H1 (cell line): ENCODE measurements at regions not wholly inside any gene's neighbourhood (a gene's known extent, or its start where the extent isn't known, plus 50 kb on each side); places are given as distances from the start of the nearest gene placed in this dataset.

Experiments used
- CTCF ChIA-PET: fragments of 300-600 bp; sonication (Branson Sonifier 250); formaldehyde crosslinking; loops from one replicate; lab custom pipeline; 2021; ENCODE audit not compliant: partially characterized antibody; lab: Charles Lee
- POLR2A ChIA-PET: fragments of 300-600 bp; sonication (Branson Sonifier 250); formaldehyde crosslinking; loops from one replicate; lab custom pipeline; 2021; ENCODE audit warnings: inconsistent platforms; ENCODE audit not compliant: partially characterized antibody; lab: Charles Lee
- DNase-seq, 2 experiments: peaks; one replicate each; pipeline versions ENCODE4 v3.0.0 to v3.0.0-alpha.2; 2010 to 2022; ENCODE audit warnings: low spot score in 2 of 2, low read depth in 1 of 2, mixed read lengths in 1 of 2
- FAIRE-seq: peaks from 2 replicates; lab custom pipeline; 2011; peaks lifted over from hg19 to GRCh38; lab: Jason Lieb, UNC
- H2AFZ ChIP-seq: 2 replicates; pipeline ENCODE4 v1.8.1; 2012; ENCODE audit warnings: low read length, inconsistent platforms
- H2AK5ac ChIP-seq: 2 replicates; pipeline ENCODE4 v1.6.1; 2013; ENCODE audit warnings: low read depth, low read length
- H2BK120ac ChIP-seq: replicated peaks from 2 replicates; pipeline ENCODE3; 2013; ENCODE audit warnings: low read depth, low read length, inconsistent platforms
- H2BK12ac ChIP-seq: 2 replicates; pipeline ENCODE4 v1.6.1; 2013; ENCODE audit warnings: low read depth, low read length
- H2BK15ac ChIP-seq: 2 replicates; pipeline ENCODE4 v1.6.1; 2013; ENCODE audit warnings: low read length
- H2BK20ac ChIP-seq: 2 replicates; pipeline ENCODE4 v1.6.1; 2013; ENCODE audit warnings: low read length
- H2BK5ac ChIP-seq: 2 replicates; pipeline ENCODE4 v1.6.1; 2013; ENCODE audit warnings: low read depth, low read length
- H3K14ac ChIP-seq: 2 replicates; pipeline ENCODE4 v1.6.1; 2013; ENCODE audit warnings: inconsistent platforms; ENCODE audit not compliant: insufficient read length
- H3K18ac ChIP-seq: 2 replicates; pipeline ENCODE4 v1.6.1; 2013; ENCODE audit warnings: low read length; ENCODE audit errors: extremely low read depth
- H3K23ac ChIP-seq: 2 replicates; pipeline ENCODE4 v1.6.1; 2013; ENCODE audit warnings: inconsistent platforms; ENCODE audit not compliant: insufficient read length
- H3K23me2 ChIP-seq: 2 replicates; pipeline ENCODE4 v1.6.1; 2013; ENCODE audit warnings: low read depth, low read length
- H3K27ac ChIP-seq: 2 replicates; pipeline ENCODE4 v1.6.1; 2011; ENCODE audit warnings: low read depth, low read length, inconsistent platforms
- H3K27me3 ChIP-seq, 4 experiments: replicated peaks in 1 of 4; 1 replicate in 1 of 4; 2 replicates in 3 of 4; pipeline versions ENCODE4 v1.6.1 to v1.8.1; 2011 to 2013; ENCODE audit warnings: low read length in 3 of 4, mild to moderate bottlenecking in 3 of 4, inconsistent platforms in 2 of 4, mixed read lengths in 2 of 4, moderate library complexity in 1 of 4; ENCODE audit not compliant: control insufficient read depth in 3 of 4, insufficient read depth in 3 of 4; ENCODE audit errors: extremely low read depth in 1 of 4
- H3K36me3 ChIP-seq, 4 experiments: 2 replicates each; pipeline versions ENCODE4 v1.6.1 to v1.8.1; 2011 to 2013; ENCODE audit warnings: mild to moderate bottlenecking in 4 of 4, low read length in 3 of 4, moderate library complexity in 2 of 4, control low read depth in 1 of 4, inconsistent platforms in 1 of 4; ENCODE audit not compliant: insufficient read depth in 4 of 4, control insufficient read depth in 2 of 4
- H3K4ac ChIP-seq: replicated peaks from 2 replicates; pipeline ENCODE3; 2013; ENCODE audit warnings: low read length, low read depth, mixed read lengths, inconsistent platforms; ENCODE audit not compliant: insufficient read length
- H3K4me1 ChIP-seq, 4 experiments: replicated peaks in 1 of 4; 1 replicate in 1 of 4; 2 replicates in 3 of 4; pipeline versions ENCODE4 v1.6.1 to v1.8.1; 2011 to 2013; ENCODE audit warnings: low read length in 3 of 4, inconsistent platforms in 2 of 4, mixed read lengths in 1 of 4; ENCODE audit not compliant: insufficient read depth in 4 of 4, control insufficient read depth in 3 of 4
- H3K4me2 ChIP-seq, 2 experiments: 2 replicates each; pipeline versions ENCODE4 v1.6.1 to v1.8.1; 2011 to 2013; ENCODE audit warnings: low read depth in 2 of 2, low read length in 2 of 2, control low read depth in 1 of 2, inconsistent platforms in 1 of 2, mild to moderate bottlenecking in 1 of 2; ENCODE audit not compliant: insufficient read depth in 1 of 2
- H3K4me3 ChIP-seq, 4 experiments: fragments of 200-600, 300-600 bp in 1 of 4; sonication (generic), shearing (Covaris generic), sonication (Bioruptor Twin) in 1 of 4; 2 replicates each; pipeline versions ENCODE4 v1.5.1 to v1.8.1; 2011 to 2016; ENCODE audit warnings: low read length in 4 of 4, low read depth in 3 of 4, control low read depth in 2 of 4, inconsistent platforms in 2 of 4, mild to moderate bottlenecking in 2 of 4, mixed read lengths in 1 of 4, moderate library complexity in 1 of 4; ENCODE audit not compliant: insufficient read depth in 2 of 4; ENCODE audit errors: extremely low read depth in 1 of 4
- H3K56ac ChIP-seq: replicated peaks from 2 replicates; pipeline ENCODE3; 2013; ENCODE audit warnings: low read depth, mild to moderate bottlenecking, mixed read lengths, low read length, inconsistent platforms; ENCODE audit not compliant: insufficient read length
- H3K79me1 ChIP-seq: 2 replicates; pipeline ENCODE4 v1.6.1; 2013; ENCODE audit warnings: low read depth, low read length, control low read depth
- H3K79me2 ChIP-seq, 2 experiments: 2 replicates each; pipeline versions ENCODE4 v1.6.1 to v1.8.1; 2012 to 2013; ENCODE audit warnings: low read length in 2 of 2, mild to moderate bottlenecking in 2 of 2, inconsistent platforms in 1 of 2; ENCODE audit not compliant: insufficient read depth in 2 of 2, control insufficient read depth in 1 of 2
- H3K9ac ChIP-seq, 4 experiments: replicated peaks in 1 of 4; 1 replicate in 1 of 4; 2 replicates in 3 of 4; pipeline versions ENCODE4 v1.6.1 to v1.8.1; 2011 to 2013; ENCODE audit warnings: low read depth in 3 of 4, low read length in 3 of 4, control low read depth in 2 of 4, mild to moderate bottlenecking in 2 of 4, moderate library complexity in 2 of 4, inconsistent platforms in 1 of 4; ENCODE audit errors: extremely low read depth in 1 of 4
- H3K9me3 ChIP-seq, 2 experiments: 2 replicates each; pipeline versions ENCODE4 v1.6.1 to v1.8.1; 2012 to 2013; ENCODE audit warnings: mild to moderate bottlenecking in 2 of 2, moderate library complexity in 2 of 2, control low read depth in 1 of 2, inconsistent platforms in 1 of 2, low read depth in 1 of 2, low read length in 1 of 2, mixed read lengths in 1 of 2; ENCODE audit not compliant: insufficient read depth in 2 of 2
- H4K20me1 ChIP-seq, 2 experiments: replicated peaks in 1 of 2; 2 replicates each; pipeline versions ENCODE3 to v1.8.1; 2011 to 2013; ENCODE audit warnings: inconsistent platforms in 2 of 2, low read length in 2 of 2, mild to moderate bottlenecking in 1 of 2; ENCODE audit not compliant: insufficient read depth in 2 of 2, control insufficient read depth in 1 of 2
- H4K5ac ChIP-seq: 2 replicates; pipeline ENCODE4 v1.6.1; 2013; ENCODE audit warnings: low read length, low read depth, mixed read lengths, inconsistent platforms; ENCODE audit not compliant: insufficient read length
- H4K8ac ChIP-seq: 2 replicates; pipeline ENCODE4 v1.8.0; 2013; ENCODE audit warnings: mild to moderate bottlenecking, moderate library complexity, low read length, inconsistent platforms; ENCODE audit not compliant: insufficient read depth; ENCODE audit errors: extremely low read depth
- H4K91ac ChIP-seq: replicated peaks from 2 replicates; pipeline ENCODE3; 2013; ENCODE audit warnings: low read length, mixed read lengths, inconsistent platforms; ENCODE audit not compliant: insufficient read length
- CHD7 ChIP-seq: fragments of 300-600 bp; sonication (generic); IDR thresholded peaks from 2 replicates; pipeline ENCODE4 v1.7.1; 2012; ENCODE audit warnings: low read length, moderate library complexity, mild to moderate bottlenecking, inconsistent platforms; ENCODE audit not compliant: insufficient replicate concordance
- CREB1 ChIP-seq: IDR thresholded peaks from 2 replicates; pipeline ENCODE4 v1.6.1; 2012; ENCODE audit warnings: inconsistent platforms
- TCF12 ChIP-seq: IDR thresholded peaks from 2 replicates; pipeline ENCODE4 v1.6.1; 2011; ENCODE audit warnings: low read depth, mild to moderate bottlenecking, low read length

GRCh38 chr4:96189761-96190160 lies 349.9 kb downstream of the PDHA2 start:
- H3K4me3 ChIP-seq: no peak overlapping the region
- H2BK120ac ChIP-seq: no peak overlapping the region
- H3K4me1 ChIP-seq: no peaks in the 10 kb centered on the region
- FAIRE-seq (no peak), DNase-seq (no peak)
- H4K8ac ChIP-seq: no peak overlapping the region
- no peak overlapping the region for H2AFZ ChIP-seq
- H3K18ac ChIP-seq: no peak overlapping the region
- H3K9ac ChIP-seq: no peak overlapping the region
- no peaks in the 10 kb centered on the region for H3K36me3 ChIP-seq
- no peaks in the 10 kb centered on the region for H3K9me3 ChIP-seq
- no peak overlapping the region for H2AK5ac ChIP-seq
- ChIA-PET CTCF (no interaction called here), POLR2A (no interaction called here)
- no peak overlapping the region for H3K56ac ChIP-seq
- H3K79me1 ChIP-seq: no peaks in the 10 kb centered on the region
- no peak overlapping the region for H3K14ac ChIP-seq
- H3K23me2 ChIP-seq: no peaks in the 10 kb centered on the region
- H4K5ac ChIP-seq: no peak overlapping the region
- no peak overlapping the region for H2BK5ac ChIP-seq
- no peaks in the 10 kb centered on the region for H3K79me2 ChIP-seq
- H3K23ac ChIP-seq: no peak overlapping the region
- H3K27ac ChIP-seq: no peak overlapping the region
- no peak overlapping the region for H2BK12ac ChIP-seq
- no peak overlapping the region for H3K4me2 ChIP-seq
- H2BK20ac ChIP-seq: no peak overlapping the region
- H4K91ac ChIP-seq: no peak overlapping the region
- H3K27me3 ChIP-seq: no peaks in the 10 kb centered on the region
- no peak overlapping the region for H2BK15ac ChIP-seq
- no peaks in the 10 kb centered on the region for H4K20me1 ChIP-seq
- H3K4ac ChIP-seq: no peak overlapping the region
- TF ChIP-seq TCF12 (no peak), CHD7 (no peak), CREB1 (no peak)
